ENCODE measurements at regions not wholly inside any gene's neighbourhood (a gene's known extent, or its start where the extent isn't known, plus 50 kb on each side); places are given as distances from the start of the nearest gene placed in this dataset.
A peak's percentile ranks its signal among the peaks of the same experiment; 100 is the strongest.

DNA sequence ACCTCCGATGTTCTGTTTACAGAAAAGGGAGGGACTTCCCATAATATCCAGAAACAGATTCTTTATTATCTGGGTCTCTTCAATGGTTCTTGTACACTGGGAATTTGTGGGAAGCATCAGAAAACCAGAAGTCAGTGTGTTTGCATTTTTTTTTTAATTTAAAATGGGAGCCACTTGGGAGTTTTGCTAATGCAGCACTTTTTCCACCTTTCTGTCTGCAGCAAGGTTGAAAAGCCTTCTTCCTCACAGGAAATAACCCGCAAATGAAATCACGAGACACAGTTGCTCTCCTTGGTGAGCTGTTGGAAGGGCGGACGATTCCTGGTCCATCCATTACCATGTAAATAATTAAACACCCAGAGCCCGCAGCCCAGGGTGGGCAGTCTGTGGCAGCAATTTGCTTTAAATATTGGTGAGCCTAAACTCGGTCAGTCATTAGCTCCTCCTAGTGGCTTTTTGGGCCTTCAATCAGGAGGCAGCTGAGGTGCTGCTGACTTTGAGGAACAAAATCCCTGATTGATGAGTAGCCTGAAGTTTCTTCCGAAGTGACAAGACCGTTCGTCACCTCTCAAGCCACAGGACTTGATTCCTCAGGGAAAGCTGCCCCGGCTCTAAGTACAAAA, 471.5 kb downstream of the EPHA4 start:
- Mint-ChIP-seq H3K4me3 (no peak overlapping the region), H3K36me3 (ENCODE audit: low read depth) (no peaks in the 10 kb centered on the region), H3K4me1 (peaks cover 14% of the 10 kb centered on the region), H3K9me3 (no peaks in the 10 kb centered on the region), H3K27me3 (peaks cover 5% of the 10 kb centered on the region), H3K27ac (no peak overlapping the region)
- intact Hi-C loops (cut with micrococcal nuclease) = loop anchor here (2.0 to 5.0 kb wide), 2 partner anchors 414 to 472 kb away; partner anchors contain the start of gene EPHA4
- CTCF ChIA-PET = no interaction called here
- DNase-seq (no peak), ATAC-seq (ENCODE audit: low read depth) (no peak)
- TF ChIP-seq, protein P1, sequence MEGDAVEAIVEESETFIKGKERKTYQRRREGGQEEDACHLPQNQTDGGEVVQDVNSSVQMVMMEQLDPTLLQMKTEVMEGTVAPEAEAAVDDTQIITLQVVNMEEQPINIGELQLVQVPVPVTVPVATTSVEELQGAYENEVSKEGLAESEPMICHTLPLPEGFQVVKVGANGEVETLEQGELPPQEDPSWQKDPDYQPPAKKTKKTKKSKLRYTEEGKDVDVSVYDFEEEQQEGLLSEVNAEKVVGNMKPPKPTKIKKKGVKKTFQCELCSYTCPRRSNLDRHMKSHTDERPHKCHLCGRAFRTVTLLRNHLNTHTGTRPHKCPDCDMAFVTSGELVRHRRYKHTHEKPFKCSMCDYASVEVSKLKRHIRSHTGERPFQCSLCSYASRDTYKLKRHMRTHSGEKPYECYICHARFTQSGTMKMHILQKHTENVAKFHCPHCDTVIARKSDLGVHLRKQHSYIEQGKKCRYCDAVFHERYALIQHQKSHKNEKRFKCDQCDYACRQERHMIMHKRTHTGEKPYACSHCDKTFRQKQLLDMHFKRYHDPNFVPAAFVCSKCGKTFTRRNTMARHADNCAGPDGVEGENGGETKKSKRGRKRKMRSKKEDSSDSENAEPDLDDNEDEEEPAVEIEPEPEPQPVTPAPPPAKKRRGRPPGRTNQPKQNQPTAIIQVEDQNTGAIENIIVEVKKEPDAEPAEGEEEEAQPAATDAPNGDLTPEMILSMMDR (IDR thresholded peaks at IDR 0.05) = no peak
- POLR2A ChIA-PET = no interaction called here

DNA sequence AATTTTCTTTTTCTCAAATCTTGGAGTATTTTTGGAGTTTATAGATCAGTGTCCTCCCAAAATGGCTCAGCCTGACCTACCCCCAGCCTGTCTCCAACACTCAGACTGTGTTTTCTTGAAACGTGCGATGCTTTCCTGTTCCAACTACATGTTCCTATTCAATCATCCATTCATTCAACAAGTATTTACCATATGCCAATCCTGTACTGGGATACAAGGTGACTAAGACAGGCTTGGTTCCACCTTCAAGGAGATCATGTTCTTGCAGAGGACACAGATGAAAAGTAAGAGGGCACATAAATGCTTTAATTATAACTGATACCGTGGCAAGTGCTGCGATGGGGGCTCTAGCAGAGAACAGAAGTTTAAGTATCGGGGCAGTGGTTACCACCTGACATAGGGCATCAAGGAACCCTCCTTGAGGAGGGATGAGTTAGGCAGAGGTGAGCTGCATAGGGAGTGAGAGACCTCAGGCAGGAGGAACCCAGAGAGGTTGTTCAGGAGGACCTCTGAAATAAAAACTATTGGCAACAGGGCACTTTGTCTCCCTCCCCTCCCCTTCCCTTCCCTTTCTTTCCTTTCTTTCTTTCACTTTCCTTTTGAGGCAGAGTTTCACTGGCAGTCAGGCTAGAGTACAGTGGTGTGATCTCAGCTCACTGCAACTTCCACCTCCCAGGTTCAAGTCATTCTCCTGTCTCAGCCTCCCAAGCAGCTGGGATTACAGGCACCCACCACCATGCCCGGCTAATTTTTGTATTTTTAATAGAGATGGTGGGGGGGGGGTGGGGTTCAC, 469.0 kb downstream of the EPHA4 start:
- DNase-seq (no peak), ATAC-seq (ENCODE audit: low read depth) (no peak)
- intact Hi-C loops (cut with micrococcal nuclease) = loop anchor here (5.0 kb wide), 1 partner anchor 469 kb away; the partner anchor contains the start of gene EPHA4
- CTCF ChIA-PET = no interaction called here
- no peaks in the 10 kb centered on the region for H3K9me3 Mint-ChIP-seq
- TF ChIP-seq, protein P1 (IDR thresholded peaks at IDR 0.05) = no peak
- peaks cover 14% of the 10 kb centered on the region for H3K4me1 Mint-ChIP-seq
- H3K27ac Mint-ChIP-seq = no peak overlapping the region
- peaks cover 10% of the 10 kb centered on the region for H3K27me3 Mint-ChIP-seq
- H3K4me3 Mint-ChIP-seq = peak overlapping the region; percentile 9
- POLR2A ChIA-PET = no interaction called here
- no peaks in the 10 kb centered on the region for H3K36me3 Mint-ChIP-seq (ENCODE audit: low read depth)

DNA sequence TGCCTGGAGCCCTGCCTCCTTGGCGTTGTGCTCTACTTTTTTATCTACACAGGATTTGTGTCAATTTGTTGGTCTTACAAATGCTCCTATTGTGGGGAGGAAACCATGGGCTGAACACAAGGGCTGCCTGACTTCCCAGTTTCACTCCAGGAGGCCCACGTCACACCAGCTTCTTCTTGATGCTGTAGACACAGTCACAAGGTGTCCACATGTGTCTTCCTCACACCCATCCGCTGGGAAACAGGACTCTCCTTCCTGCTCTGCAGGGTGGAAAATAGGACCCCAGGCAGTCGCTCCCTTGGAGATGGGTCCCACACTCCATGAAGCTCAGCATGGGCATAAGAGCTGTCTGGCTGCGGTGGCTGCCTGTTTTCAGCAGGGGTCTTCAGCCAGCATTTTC, 468.2 kb downstream of the EPHA4 start:
- ATAC-seq (ENCODE audit: low read depth) = no peak
- H3K27me3 Mint-ChIP-seq = peaks cover 10% of the 10 kb centered on the region

DNA sequence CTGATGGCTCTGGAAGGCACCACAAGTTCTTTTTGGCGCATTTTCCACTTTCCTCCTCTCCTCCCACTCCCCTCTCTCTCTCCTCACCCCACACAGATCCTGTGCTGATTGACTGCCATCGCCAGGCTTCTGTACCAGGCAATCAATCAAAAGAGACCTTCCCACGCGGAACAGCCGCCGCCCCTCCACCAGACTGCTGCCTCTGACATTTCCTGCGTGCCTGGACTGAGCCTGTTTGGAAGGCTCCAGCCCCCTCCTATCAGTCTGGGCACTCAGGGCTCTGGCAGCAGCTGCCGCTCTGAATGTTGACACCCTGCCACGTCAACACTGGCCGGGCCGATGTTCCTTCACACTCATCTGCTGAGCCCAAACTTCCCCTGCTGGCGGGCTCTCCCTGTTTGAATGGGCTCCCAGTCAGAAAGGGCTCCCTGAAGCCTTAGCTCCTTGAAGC, 467.7 kb downstream of the EPHA4 start:
- Mint-ChIP-seq H3K36me3 (ENCODE audit: low read depth) (no peaks in the 10 kb centered on the region), H3K27me3 (peaks cover 10% of the 10 kb centered on the region), H3K27ac (no peak overlapping the region), H3K4me3 (peak overlapping the region; percentile 33), H3K9me3 (no peaks in the 10 kb centered on the region), H3K4me1 (peaks cover 14% of the 10 kb centered on the region)
- DNase-seq (no peak), ATAC-seq (ENCODE audit: low read depth) (no peak)
- ChIA-PET POLR2A (interaction anchor here (0.6 kb wide), 1 partner anchor 416 kb away, joined by 4 read pairs; no protein-coding TSS in a partner anchor), CTCF (no interaction called here)
- TF ChIP-seq, protein P1 (IDR thresholded peaks at IDR 0.05) = no peak
- intact Hi-C loops (cut with micrococcal nuclease) = loop anchor here (5.0 kb wide), 1 partner anchor 468 kb away; the partner anchor contains the start of gene EPHA4

More for the DNA sequence above, 468.2 kb downstream of the EPHA4 start:
- CTCF ChIA-PET = no interaction called here
- H3K4me1 Mint-ChIP-seq = peaks cover 14% of the 10 kb centered on the region
- H3K27ac Mint-ChIP-seq = no peak overlapping the region
- H3K36me3 Mint-ChIP-seq (ENCODE audit: low read depth) = no peaks in the 10 kb centered on the region
- POLR2A ChIA-PET = interaction anchor here (0.6 kb wide), 1 partner anchor 417 kb away, joined by 4 read pairs; no protein-coding TSS in a partner anchor
- TF ChIP-seq, protein P1 (IDR thresholded peaks at IDR 0.05) = no peak
- H3K4me3 Mint-ChIP-seq = no peak overlapping the region
- no peaks in the 10 kb centered on the region for H3K9me3 Mint-ChIP-seq
- no peak for DNase-seq
- intact Hi-C loops (cut with micrococcal nuclease) = loop anchor here (5.0 kb wide), 1 partner anchor 468 kb away; the partner anchor contains the start of gene EPHA4

DNA sequence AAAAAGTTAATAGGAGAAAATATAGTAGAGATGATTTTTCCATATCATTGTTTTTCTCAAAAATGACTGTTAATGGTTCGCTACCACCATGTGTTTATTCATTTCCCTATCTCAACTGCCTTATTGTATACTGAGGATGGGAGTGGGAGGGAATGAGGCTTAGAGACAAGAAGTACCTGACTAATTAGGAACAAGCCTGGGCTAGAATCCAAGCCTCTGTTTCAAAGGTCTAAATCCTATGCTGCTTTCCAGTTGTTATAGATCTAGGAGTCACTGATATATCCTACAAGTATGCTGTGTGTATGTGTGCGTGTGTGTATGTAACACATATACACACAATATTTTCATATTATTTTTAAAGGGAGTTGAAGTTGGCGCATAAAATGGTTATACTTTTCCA, 465.9 kb downstream of the EPHA4 start:
- POLR2A ChIA-PET = no interaction called here
- no peak for ATAC-seq (ENCODE audit: low read depth)
- Mint-ChIP-seq H3K27ac (no peak overlapping the region), H3K4me3 (no peak overlapping the region), H3K9me3 (no peaks in the 10 kb centered on the region), H3K27me3 (peaks cover 10% of the 10 kb centered on the region), H3K4me1 (peaks cover 14% of the 10 kb centered on the region), H3K36me3 (ENCODE audit: low read depth) (no peaks in the 10 kb centered on the region)
- CTCF ChIA-PET = no interaction called here
- DNase-seq = no peak
- intact Hi-C loops (cut with micrococcal nuclease) = no loop called here
- TF ChIP-seq, protein P1 (IDR thresholded peaks at IDR 0.05) = no peak
